DND-41 (cell line): ENCODE measurements at regions not wholly inside any gene's neighbourhood (a gene's known extent, or its start where the extent isn't known, plus 50 kb on each side); places are given as distances from the start of the nearest gene placed in this dataset.
A peak's percentile ranks its signal among the peaks of the same experiment; 100 is the strongest.

Source experiments
- ATAC-seq: fragments of 200-7000 bp; cut with Tn5 transposase; 3 replicates; pipeline ENCODE4 v1.9.1; 2021; ENCODE audit warnings: low read depth; ENCODE audit not compliant: insufficient read depth
- DNase-seq: peaks from one replicate; pipeline ENCODE4 v3.0.0-alpha.2; 2020
- H2AFZ ChIP-seq: 2 replicates; pipeline ENCODE4 v1.6.0; 2012; ENCODE audit warnings: low read depth, low read length
- H3K27ac ChIP-seq: 2 replicates; pipeline ENCODE4 v1.5.1; 2012; ENCODE audit warnings: low read length, inconsistent platforms
- H3K27me3 ChIP-seq: fragments of 200-600 bp; sonication (generic); 2 replicates; pipeline ENCODE4 v1.6.0; 2012; ENCODE audit warnings: low read length, mild to moderate bottlenecking, inconsistent platforms; ENCODE audit not compliant: insufficient read depth, poor library complexity
- H3K36me3 ChIP-seq: 2 replicates; pipeline ENCODE4 v1.5.1; 2012; ENCODE audit warnings: low read length, inconsistent platforms; ENCODE audit not compliant: insufficient read depth
- H3K4me1 ChIP-seq: 2 replicates; pipeline ENCODE4 v1.5.1; 2012; ENCODE audit warnings: mild to moderate bottlenecking, low read length; ENCODE audit not compliant: insufficient read depth
- H3K4me2 ChIP-seq: 2 replicates; pipeline ENCODE4 v1.6.0; 2012; ENCODE audit warnings: mild to moderate bottlenecking, moderate library complexity, low read length, inconsistent platforms; ENCODE audit not compliant: insufficient read depth
- H3K4me3 ChIP-seq, 2 experiments: fragments of 200-600 bp in 1 of 2; shearing (Covaris generic) in 1 of 2; 2 replicates each; pipeline ENCODE4 v1.5.1; 2012 to 2016; ENCODE audit warnings: inconsistent platforms in 2 of 2, low read length in 2 of 2, mild to moderate bottlenecking in 2 of 2, low read depth in 1 of 2, moderate library complexity in 1 of 2
- H3K79me2 ChIP-seq: 2 replicates; pipeline ENCODE4 v1.6.0; 2012; ENCODE audit warnings: low read length, inconsistent platforms; ENCODE audit not compliant: insufficient read depth
- H3K9ac ChIP-seq: 2 replicates; pipeline ENCODE4 v1.6.0; 2012; ENCODE audit warnings: low read depth, mild to moderate bottlenecking, inconsistent platforms, low read length, moderate library complexity
- H3K9me3 ChIP-seq: 2 replicates; pipeline ENCODE4 v1.5.1; 2012; ENCODE audit warnings: low read length, moderate library complexity, mild to moderate bottlenecking, inconsistent platforms; ENCODE audit not compliant: insufficient read depth, severe bottlenecking
- H4K20me1 ChIP-seq: 2 replicates; pipeline ENCODE4 v1.6.0; 2012; ENCODE audit warnings: low read length; ENCODE audit not compliant: insufficient read depth
- CTCF ChIP-seq: IDR thresholded peaks from 2 replicates; pipeline ENCODE4 v1.5.1; 2012; ENCODE audit warnings: borderline replicate concordance, low read length, moderate library complexity, mild to moderate bottlenecking; ENCODE audit not compliant: poor library complexity, severe bottlenecking; ENCODE audit errors: extremely low read depth
- EZH2 ChIP-seq: IDR thresholded peaks from 3 replicates; pipeline ENCODE4 v1.6.1; 2012; ENCODE audit warnings: borderline replicate concordance, low read depth, mild to moderate bottlenecking, moderate library complexity, low read length, inconsistent platforms; ENCODE audit not compliant: severe bottlenecking

DNA sequence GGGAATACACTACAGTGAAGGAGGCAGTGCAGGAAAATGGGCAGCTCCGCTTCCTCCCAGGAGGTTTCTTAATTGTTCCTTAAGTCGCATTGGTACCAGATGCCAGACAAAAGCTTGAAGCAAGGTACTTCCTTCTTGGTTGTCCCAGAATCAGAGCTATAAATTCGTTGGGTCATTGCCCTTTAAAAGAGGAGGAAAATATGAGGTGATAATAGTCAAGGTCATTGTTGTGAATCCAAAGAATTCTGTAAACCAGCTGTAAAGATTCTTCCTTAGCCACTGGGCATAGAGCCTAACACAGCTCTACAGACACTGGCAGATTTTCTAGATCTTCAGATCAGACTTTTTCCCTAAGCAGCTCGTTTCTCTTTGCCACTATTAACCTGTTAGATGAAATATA is 444.1 kb upstream of the TLE4 start:
- Histone ChIP-seq H3K79me2 (no peaks in the 10 kb centered on the region), H2AFZ (no peak overlapping the region), H3K9ac (no peak overlapping the region), H3K27me3 (no peaks in the 10 kb centered on the region), H3K4me3 (no peak overlapping the region), H3K27ac (no peak overlapping the region), H3K4me2 (no peak overlapping the region), H3K4me1 (no peaks in the 10 kb centered on the region), H3K36me3 (no peaks in the 10 kb centered on the region), H3K9me3 (no peaks in the 10 kb centered on the region), H4K20me1 (no peaks in the 10 kb centered on the region)
- no peak for ATAC-seq
- no peak for DNase-seq
- no peak for TF ChIP-seq CTCF
- no peak for TF ChIP-seq EZH2

- H3K27me3 ChIP-seq, result no peaks in the 10 kb centered on the region
- no peak for ATAC-seq
- H3K4me2 ChIP-seq, result no peak overlapping the region
- H4K20me1 ChIP-seq, result no peaks in the 10 kb centered on the region
- TF ChIP-seq CTCF (peak; percentile 69), EZH2 (no peak)
- H3K79me2 ChIP-seq, result no peaks in the 10 kb centered on the region
- no peak overlapping the region for H3K27ac ChIP-seq
- no peak overlapping the region for H2AFZ ChIP-seq
- no peak overlapping the region for H3K4me3 ChIP-seq
- no peaks in the 10 kb centered on the region for H3K9me3 ChIP-seq
- no peak overlapping the region for H3K9ac ChIP-seq
- H3K4me1 ChIP-seq, result no peaks in the 10 kb centered on the region
- H3K36me3 ChIP-seq, result no peaks in the 10 kb centered on the region
- peak; percentile 28 for DNase-seq
These were observed 441.8 kb upstream of the TLE4 start for GRCh38 chr9:79129865-79130480.

GRCh38 chr9:79131246-79131774 is 440.5 kb upstream of the TLE4 start:
- ATAC-seq, result no peak
- TF ChIP-seq EZH2 (no peak), CTCF (no peak)
- H3K4me2 ChIP-seq, result no peak overlapping the region
- no peak overlapping the region for H3K9ac ChIP-seq
- H4K20me1 ChIP-seq, result no peaks in the 10 kb centered on the region
- no peak for DNase-seq
- H2AFZ ChIP-seq, result no peak overlapping the region
- no peaks in the 10 kb centered on the region for H3K79me2 ChIP-seq
- no peaks in the 10 kb centered on the region for H3K4me1 ChIP-seq
- H3K27me3 ChIP-seq, result no peaks in the 10 kb centered on the region
- H3K4me3 ChIP-seq, result no peak overlapping the region
- no peak overlapping the region for H3K27ac ChIP-seq
- H3K9me3 ChIP-seq, result no peaks in the 10 kb centered on the region
- H3K36me3 ChIP-seq, result no peaks in the 10 kb centered on the region
